Thyroid gland (tissue), 4 donors: ENCODE measurements at regions not wholly inside any gene's neighbourhood (a gene's known extent, or its start where the extent isn't known, plus 50 kb on each side); places are given as distances from the start of the nearest gene placed in this dataset. TPM values are rescaled to one million over a fixed set of nuclear protein-coding genes. Genes with fewer than 3 reads are reported as not detected.

ENCODE experiments used
- DNase-seq, 2 donors: peaks; one replicate each; pipeline ENCODE4 v3.0.0-alpha.2; 2019
- H3K27ac ChIP-seq, 3 donors: fragments of 200-600 bp; sonication (generic); 1 replicate in 2 of 3; 2 replicates in 1 of 3; pipeline ENCODE4 v1.5.1; 2016 to 2019; ENCODE audit warnings: mild to moderate bottlenecking in 1 of 3, moderate library complexity in 1 of 3
- H3K27me3 ChIP-seq: fragments of 200-600 bp; sonication (generic); one replicate; pipeline ENCODE4 v1.5.1; 2019
- H3K36me3 ChIP-seq, 2 donors: fragments of 200-600 bp; sonication (generic); one replicate each; pipeline ENCODE4 v1.5.1; 2016 to 2019
- H3K4me1 ChIP-seq, 2 donors: fragments of 200-600 bp; sonication (generic); one replicate each; pipeline ENCODE4 v1.5.1; 2017 to 2019
- H3K4me3 ChIP-seq, 3 donors: fragments of 200-600 bp; sonication (generic); replicated peaks in 1 of 3; 1 replicate in 2 of 3; 2 replicates in 1 of 3; pipeline ENCODE4 v1.5.1; 2016; ENCODE audit warnings: mild to moderate bottlenecking in 1 of 3
- H3K9me3 ChIP-seq: fragments of 200-600 bp; sonication (generic); one replicate; pipeline ENCODE4 v1.5.1; 2017
- CTCF ChIP-seq, 6 experiments: fragments of 200-600 bp in 3 of 6; fragments of 450-650 bp in 3 of 6; sonication (generic) in 3 of 6; IDR thresholded peaks; one replicate each; pipeline ENCODE4 v1.5.1; 2016 to 2019; ENCODE audit warnings: antibody characterized with exemption in 6 of 6, mild to moderate bottlenecking in 2 of 6, inconsistent platforms in 1 of 6, moderate library complexity in 1 of 6
- POLR2A ChIP-seq, 2 donors: fragments of 450-650 bp; IDR thresholded peaks; one replicate each; pipeline ENCODE4 v1.6.1; 2017; ENCODE audit warnings: antibody characterized with exemption in 2 of 2, mild to moderate bottlenecking in 2 of 2, moderate library complexity in 1 of 2
- WGBS, 2 donors: methylation state at CpG; one replicate each; pipeline ENCODE4 v1.1.5; 2017; 5-methylcytosine and 5-hydroxymethylcytosine counted together
- intact Hi-C: fragments of 100-400 bp; cut with DNase I; formaldehyde crosslinking; loops from one replicate; pipeline ENCODE4 v1.15.1; 2023
- microRNA counts, 2 donors: library from miRNA; unstranded; fragments of <30 nt; microRNA quantifications; one replicate each; lab custom pipeline; 2016 to 2017
- microRNA-seq: library from miRNA; unstranded; fragments of <30 nt; microRNA quantifications from one replicate; pipeline ENCODE4, GENCODE V29; 2016
- small RNA-seq: library from RNA; depleted of rRNA; stranded (forward); fragments of <200 nt; gene quantifications from one replicate; pipeline ENCODE3, GENCODE V24; 2016

- TF ChIP-seq CTCF (IDR thresholded peaks at IDR 0.05) (no peak), POLR2A (IDR thresholded peaks at IDR 0.05) (no peak)
- intact Hi-C loops, result no loop called here
- Histone ChIP-seq H3K4me1 (no peaks in the 10 kb centered on the region), H3K27me3 (no peaks in the 10 kb centered on the region), H3K9me3 (no peaks in the 10 kb centered on the region), H3K4me3 (no peak overlapping the region), H3K36me3 (no peaks in the 10 kb centered on the region), H3K27ac (no peak overlapping the region)
- no peak for DNase-seq
- 91% methylated on average over 4 of the region's 4 CpGs; no CpG with 5 or more reads in 1 of the 2 donors for WGBS, 2 donors
These were observed 55.1 kb upstream of the MAMLD1 start for GRCh38 chrX:150308041-150308440.

GRCh38 chrX:150308532-150309157 lies 54.5 kb upstream of the MAMLD1 start:
- 98 to 100% methylated on average over 1 to 6 of the region's 9 CpGs for WGBS, 2 donors
- intact Hi-C loops, result no loop called here
- Histone ChIP-seq H3K4me3 (no peak overlapping the region), H3K9me3 (no peaks in the 10 kb centered on the region), H3K27ac (no peak overlapping the region), H3K36me3 (no peaks in the 10 kb centered on the region), H3K27me3 (no peaks in the 10 kb centered on the region), H3K4me1 (no peaks in the 10 kb centered on the region)
- no peak for TF ChIP-seq CTCF (IDR thresholded peaks at IDR 0.05)
- DNase-seq, result no peak

- Histone ChIP-seq H3K4me1 (no peaks in the 10 kb centered on the region), H3K27me3 (no peaks in the 10 kb centered on the region), H3K27ac (no peak overlapping the region), H3K36me3 (no peaks in the 10 kb centered on the region), H3K9me3 (no peaks in the 10 kb centered on the region), H3K4me3 (no peak overlapping the region)
- intact Hi-C loops, result no loop called here
- TF ChIP-seq CTCF (IDR thresholded peaks at IDR 0.05) (no peak), POLR2A (IDR thresholded peaks at IDR 0.05) (no peak)
- no peak for DNase-seq
- 87 to 90% methylated on average over 2 to 4 of the region's 4 CpGs for WGBS, 2 donors
These were observed 52.7 kb upstream of the MAMLD1 start for GRCh38 chrX:150310417-150310816.

GRCh38 chrX:150310881-150311280 lies 52.2 kb upstream of the MAMLD1 start:
- TF ChIP-seq POLR2A (IDR thresholded peaks at IDR 0.05) (no peak), CTCF (IDR thresholded peaks at IDR 0.05) (no peak)
- Histone ChIP-seq H3K4me1 (no peaks in the 10 kb centered on the region), H3K27ac (no peak overlapping the region), H3K27me3 (no peaks in the 10 kb centered on the region), H3K36me3 (no peaks in the 10 kb centered on the region), H3K9me3 (no peaks in the 10 kb centered on the region), H3K4me3 (no peak overlapping the region)
- WGBS, 2 donors, result 40 to 70% methylated on average over 1 of the region's 1 CpG
- DNase-seq, result no peak
- intact Hi-C loops, result no loop called here

DNA sequence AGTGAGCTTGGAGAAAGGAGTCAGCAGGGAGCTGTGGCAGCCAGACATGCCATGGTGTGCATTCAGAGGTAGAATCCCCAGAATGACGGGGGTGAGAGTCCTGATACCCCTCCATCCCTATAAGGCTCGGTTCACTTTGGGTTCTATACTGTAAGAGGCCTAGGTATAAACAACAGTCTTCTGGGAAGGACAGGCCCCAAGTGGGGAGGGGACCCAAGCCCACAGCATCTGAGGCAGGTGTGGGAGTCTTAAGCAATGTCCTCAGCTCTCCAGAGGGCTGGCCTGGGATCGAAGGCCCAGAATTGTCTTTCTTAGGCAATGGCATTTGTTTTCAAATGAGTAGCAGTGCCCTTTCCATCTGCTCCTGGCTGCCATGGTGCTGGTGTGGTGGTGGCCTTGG lies 50.2 kb upstream of the MAMLD1 start:
- 58 to 100% methylated on average over 1 to 3 of the region's 3 CpGs for WGBS, 2 donors
- DNase-seq, result no peak
- no peak overlapping the region for H3K4me3 ChIP-seq
- no peaks in the 10 kb centered on the region for H3K9me3 ChIP-seq
- intact Hi-C loops, result no loop called here
- H3K27me3 ChIP-seq, result no peaks in the 10 kb centered on the region
- no peaks in the 10 kb centered on the region for H3K36me3 ChIP-seq
- H3K4me1 ChIP-seq, result no peaks in the 10 kb centered on the region
- H3K27ac ChIP-seq, result no peak overlapping the region
- TF ChIP-seq CTCF (IDR thresholded peaks at IDR 0.05) (no peak), POLR2A (IDR thresholded peaks at IDR 0.05) (no peak)

MicroRNAs in the stretch of these regions (microRNA counts, 767-probe panel; counts per million panel counts)
- microRNA hsa-miR-2114-5p (lab: Ali Mortazavi, UCI), result 0 counts per million in 2 donors

Small RNA genes in the stretch of these regions (microRNA-seq; reads per million reads assigned to microRNA genes)
- gene MIR2114, result not detected

Small RNA genes in the stretch of these regions (small RNA-seq; reads per million reads assigned to genes)
- gene MIR2114, result not detected
